AG04450 (cell line): ENCODE measurements at regions not wholly inside any gene's neighbourhood (a gene's known extent, or its start where the extent isn't known, plus 50 kb on each side); places are given as distances from the start of the nearest gene placed in this dataset.

Experiments used
- CTCF ChIA-PET: fragments of 300-600, 350-600 bp; formaldehyde crosslinking; extraction: SDS; loops from one replicate; lab custom pipeline; 2022; ENCODE audit warnings: antibody characterized with exemption, inconsistent platforms; lab: Charles Lee
- POLR2A ChIA-PET: fragments of 350-600 bp; formaldehyde crosslinking; extraction: SDS; loops from one replicate; lab custom pipeline; 2021; ENCODE audit warnings: antibody characterized with exemption, inconsistent platforms; lab: Yijun Ruan, JAX
- DNase-seq: peaks from one replicate; pipeline ENCODE4 v3.0.0-alpha.2; 2011; ENCODE audit warnings: low read depth, low spot score
- H3K27ac ChIP-seq: one replicate; pipeline ENCODE4 v1.5.1; 2012; ENCODE audit warnings: low read depth, low read length, control low read depth
- H3K27me3 ChIP-seq: one replicate; pipeline ENCODE4 v1.6.0; 2012; ENCODE audit warnings: low read length; ENCODE audit not compliant: control insufficient read depth, insufficient read depth
- H3K4me3 ChIP-seq: 2 replicates; pipeline ENCODE4 v1.5.1; 2011; ENCODE audit warnings: mild to moderate bottlenecking, low read depth, low read length, control low read depth
- H3K9me3 ChIP-seq: 2 replicates; pipeline ENCODE4 v1.5.1; 2012; ENCODE audit warnings: low read length; ENCODE audit not compliant: control insufficient read depth, insufficient read depth
- CTCF ChIP-seq: IDR thresholded peaks from 2 replicates; pipeline ENCODE4 v1.5.1; 2011; ENCODE audit warnings: low read depth, low read length, control low read depth, inconsistent platforms

DNA sequence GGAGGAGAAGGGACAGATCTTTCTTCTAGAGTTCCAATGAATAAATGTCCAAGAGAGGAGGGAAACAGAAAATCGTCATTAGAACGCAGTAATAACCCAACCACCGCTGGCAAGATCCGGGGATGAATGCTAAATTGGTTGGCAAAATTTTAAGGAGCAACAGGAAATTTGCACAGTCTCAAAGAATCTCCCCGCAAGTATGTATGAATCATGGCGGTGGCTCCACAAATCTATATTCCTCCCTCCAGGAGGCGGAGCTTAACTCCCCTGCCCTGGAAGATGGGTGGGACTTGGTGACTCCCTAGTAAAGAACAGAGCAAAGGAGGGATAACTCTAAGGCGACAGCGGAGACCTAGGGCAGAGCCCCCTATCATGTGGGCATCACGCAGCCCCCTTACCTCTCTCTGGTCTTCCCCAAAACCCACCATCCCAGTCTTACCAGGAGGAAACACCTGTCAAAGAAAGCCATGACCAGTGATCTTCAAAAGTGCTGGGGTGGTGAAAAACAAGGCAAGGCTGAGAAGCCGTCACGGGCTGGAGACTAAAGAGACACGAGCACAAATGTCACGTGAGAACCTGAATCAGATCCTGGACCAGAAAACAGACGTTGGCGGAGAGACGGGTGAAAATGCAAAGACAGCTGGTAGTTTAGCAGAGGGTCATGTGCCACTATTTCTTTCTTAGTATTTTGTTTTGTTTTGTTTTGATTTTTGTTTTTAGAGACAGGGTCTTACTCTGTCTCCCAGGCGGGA lies 125.8 kb downstream of the NCOR2 start:
- Histone ChIP-seq H3K4me3 (no peak overlapping the region), H3K9me3 (no peaks in the 10 kb centered on the region; the same call in 1 of the 2 replicates), H3K27ac (peak overlapping the region; percentile 90), H3K27me3 (no peaks in the 10 kb centered on the region)
- POLR2A ChIA-PET, result interaction anchor here (0.7 to 1.2 kb wide), 3 partner anchors 56 to 323 kb away, joined by 3 to 7 read pairs (median 5); no protein-coding TSS in a partner anchor
- DNase-seq, result peak; percentile 72
- CTCF ChIA-PET, result interaction anchor here (1.4 kb wide), 2 partner anchors 325 to 329 kb away, joined by 3 read pairs; no protein-coding TSS in a partner anchor
- TF ChIP-seq CTCF, result no peak

DNA sequence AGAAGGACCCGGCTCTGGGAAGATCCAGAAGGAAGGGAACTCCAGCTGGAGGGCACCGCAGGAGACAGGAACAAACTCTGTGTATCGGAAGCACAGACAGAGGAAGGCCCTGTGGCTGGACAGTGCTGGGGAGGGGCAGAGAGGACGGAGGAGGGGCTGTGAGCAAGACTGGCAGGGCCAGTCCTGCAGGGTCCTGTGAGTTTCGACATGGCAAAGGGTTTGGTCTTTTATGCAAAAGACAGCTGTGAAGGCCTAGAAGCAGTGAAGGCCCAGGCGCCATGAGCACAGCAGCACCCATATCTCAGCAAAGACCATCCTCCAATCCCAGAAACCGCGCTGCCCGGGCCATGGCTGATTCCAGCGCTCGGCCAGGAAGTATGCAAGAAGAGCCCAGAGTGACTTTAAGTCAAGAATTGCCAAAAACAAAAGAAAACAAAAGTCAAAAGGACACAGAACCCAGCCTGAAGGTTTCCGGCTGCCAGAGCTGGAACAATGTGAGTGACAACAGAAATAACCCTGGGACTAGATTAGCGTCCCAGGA lies 126.5 kb downstream of the NCOR2 start:
- Histone ChIP-seq H3K27me3 (no peaks in the 10 kb centered on the region), H3K27ac (peak overlapping the region; percentile 90), H3K9me3 (no peaks in the 10 kb centered on the region; the same call in 1 of the 2 replicates), H3K4me3 (no peak overlapping the region)
- no peak for TF ChIP-seq CTCF
- ChIA-PET CTCF (interaction anchor here (1.4 kb wide), 2 partner anchors 326 to 330 kb away, joined by 3 read pairs; no protein-coding TSS in a partner anchor), POLR2A (interaction anchor here (0.7 to 1.2 kb wide), 3 partner anchors 55 to 324 kb away, joined by 3 to 7 read pairs (median 5); no protein-coding TSS in a partner anchor)
- DNase-seq, result no peak

DNA sequence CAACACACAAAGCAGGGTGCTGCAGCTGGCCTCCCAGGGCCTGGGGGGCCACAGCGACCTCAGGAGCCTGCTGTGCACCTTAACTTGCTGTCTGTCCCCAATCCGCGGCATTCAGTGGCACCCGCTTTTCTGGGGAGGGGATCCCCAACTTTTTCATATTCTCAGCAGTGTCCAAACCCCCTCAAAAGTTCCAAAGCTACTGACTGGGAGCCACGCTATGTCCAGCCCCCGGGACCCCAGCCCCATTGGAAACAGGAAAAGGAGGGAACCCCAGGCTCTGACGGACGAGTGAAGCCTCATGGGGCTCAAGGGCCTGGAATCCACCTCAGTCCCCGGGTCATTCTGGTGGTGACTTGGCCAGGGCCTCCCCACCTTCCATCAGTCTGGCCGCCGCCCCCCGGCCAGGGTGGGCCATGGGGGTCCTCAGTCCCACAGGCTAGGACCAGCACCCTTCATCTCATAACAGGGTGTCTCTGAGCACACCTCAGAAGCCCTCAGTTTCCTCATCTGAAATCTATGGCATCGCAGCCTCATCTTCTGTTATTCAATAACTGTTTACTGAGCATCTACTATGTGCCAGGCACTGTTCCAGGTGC lies 127.3 kb downstream of the NCOR2 start:
- no peaks in the 10 kb centered on the region; the same call in 1 of the 2 replicates for H3K9me3 ChIP-seq
- H3K4me3 ChIP-seq, result no peak overlapping the region
- ChIA-PET CTCF (no interaction called here), POLR2A (no interaction called here)
- H3K27me3 ChIP-seq, result no peaks in the 10 kb centered on the region
- no peak for DNase-seq
- no peak for TF ChIP-seq CTCF
- no peak overlapping the region for H3K27ac ChIP-seq

DNA sequence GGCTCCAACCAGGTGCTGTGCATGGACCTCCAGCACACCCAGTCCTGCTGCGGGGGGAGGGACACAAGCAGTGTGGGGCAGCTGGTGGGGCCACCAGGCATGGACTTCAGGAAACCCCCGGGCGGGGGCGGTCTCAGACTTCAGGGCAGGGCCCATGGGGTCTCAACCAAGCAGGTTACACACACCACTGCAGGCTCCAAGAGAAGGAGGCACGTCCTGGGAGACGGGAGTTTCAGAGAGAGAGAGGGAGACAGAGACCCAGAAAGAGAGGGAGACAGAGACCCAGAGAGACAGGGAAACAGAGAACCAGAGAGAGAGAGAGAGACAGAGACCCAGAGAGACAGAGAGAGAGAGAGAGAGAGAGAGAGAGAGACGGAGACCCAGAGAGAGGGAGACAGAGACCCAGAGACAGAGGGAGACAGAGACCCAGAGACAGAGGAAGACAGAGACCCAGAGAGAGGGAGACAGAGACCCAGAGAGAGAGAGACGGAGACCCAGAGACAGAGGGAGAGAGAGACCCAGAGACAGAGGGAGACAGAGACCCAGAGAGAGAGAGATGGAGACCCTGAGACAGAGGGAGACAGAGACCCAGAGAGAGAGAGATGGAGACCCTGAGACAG lies 128.9 kb downstream of the NCOR2 start:
- ChIA-PET CTCF (no interaction called here), POLR2A (no interaction called here)
- no peak for TF ChIP-seq CTCF
- Histone ChIP-seq H3K27ac (no peak overlapping the region), H3K27me3 (no peaks in the 10 kb centered on the region), H3K4me3 (no peak overlapping the region), H3K9me3 (no peaks in the 10 kb centered on the region; the same call in 1 of the 2 replicates)
- DNase-seq, result no peak
